ENCODE measurements at regions not wholly inside any gene's neighbourhood (a gene's known extent, or its start where the extent isn't known, plus 50 kb on each side); places are given as distances from the start of the nearest gene placed in this dataset.

GRCh38 chr19:31616031-31616430 lies 266.8 kb upstream of the TSHZ3 start:
- peak in 1 of 2 donors; percentile 1 for DNase-seq
- no CpG with 5 or more reads among the region's 3 CpGs for WGBS (ENCODE audit: extremely low coverage, insufficient coverage, insufficient read length)
- H2BK120ac ChIP-seq (ENCODE audit: insufficient read depth, low read length, poor library complexity), result no peak overlapping the region
- H4K8ac ChIP-seq (ENCODE audit: low read depth, low read length), result no peak overlapping the region
- H3K4me3 ChIP-seq (ENCODE audit: low read depth, low read length), result no peak overlapping the region
- no peak overlapping the region for H3K9ac ChIP-seq (ENCODE audit: low read length)
- no peaks in the 10 kb centered on the region for H3K4me1 ChIP-seq (ENCODE audit: control insufficient read depth in 1 of 2, insufficient read depth in 2 of 2, low read length in 2 of 2)
- H2BK12ac ChIP-seq (ENCODE audit: low read length), result no peak overlapping the region
- no peak overlapping the region for H4K91ac ChIP-seq (ENCODE audit: low read depth, low read length)
- no peak overlapping the region for H3K4me2 ChIP-seq (ENCODE audit: low read length)
- no peak overlapping the region for H2AK5ac ChIP-seq (ENCODE audit: low read length)
- no peak overlapping the region for H2BK5ac ChIP-seq (ENCODE audit: low read depth, low read length, poor library complexity)
- no peak overlapping the region for H2AFZ ChIP-seq (ENCODE audit: insufficient read depth, low read length, poor library complexity)
- no peak overlapping the region for H4K12ac ChIP-seq (ENCODE audit: low read depth, low read length)
- H3K9me3 ChIP-seq (ENCODE audit: insufficient read depth, low read depth, low read length), result no peaks in the 10 kb centered on the region
- H3K18ac ChIP-seq (ENCODE audit: low read length), result no peak overlapping the region
- H3K79me2 ChIP-seq (ENCODE audit: control insufficient read depth, insufficient read depth, low read length, poor library complexity), result no peaks in the 10 kb centered on the region
- H3K27me3 ChIP-seq (ENCODE audit: insufficient read depth, low read length), result no peaks in the 10 kb centered on the region
- H3K36me3 ChIP-seq (ENCODE audit: control insufficient read depth in 1 of 2, insufficient read depth in 2 of 2, low read length in 2 of 2), result no peaks in the 10 kb centered on the region
- no peak overlapping the region for H3K14ac ChIP-seq (ENCODE audit: low read length)
- no peak overlapping the region for H3K23ac ChIP-seq (ENCODE audit: low read length)
- no peak overlapping the region for H3K27ac ChIP-seq (ENCODE audit: low read depth, low read length)
- no peaks in the 10 kb centered on the region for H3K79me1 ChIP-seq (ENCODE audit: low read length)
- H3K4ac ChIP-seq (ENCODE audit: low read depth, low read length), result no peak overlapping the region

- H3K18ac ChIP-seq (ENCODE audit: low read length), result no peak overlapping the region
- no peak overlapping the region for H2BK5ac ChIP-seq (ENCODE audit: low read depth, low read length, poor library complexity)
- no peaks in the 10 kb centered on the region for H3K36me3 ChIP-seq (ENCODE audit: control insufficient read depth in 1 of 2, insufficient read depth in 2 of 2, low read length in 2 of 2)
- no peaks in the 10 kb centered on the region for H3K27me3 ChIP-seq (ENCODE audit: insufficient read depth, low read length)
- H3K9me3 ChIP-seq (ENCODE audit: insufficient read depth, low read depth, low read length), result no peaks in the 10 kb centered on the region
- H3K4ac ChIP-seq (ENCODE audit: low read depth, low read length), result no peak overlapping the region
- no peak overlapping the region for H4K8ac ChIP-seq (ENCODE audit: low read depth, low read length)
- no peak overlapping the region for H4K91ac ChIP-seq (ENCODE audit: low read depth, low read length)
- no peaks in the 10 kb centered on the region for H3K79me2 ChIP-seq (ENCODE audit: control insufficient read depth, insufficient read depth, low read length, poor library complexity)
- H3K23ac ChIP-seq (ENCODE audit: low read length), result no peak overlapping the region
- no peaks in the 10 kb centered on the region for H3K4me1 ChIP-seq (ENCODE audit: control insufficient read depth in 1 of 2, insufficient read depth in 2 of 2, low read length in 2 of 2)
- H2AK5ac ChIP-seq (ENCODE audit: low read length), result no peak overlapping the region
- no peak overlapping the region for H3K4me2 ChIP-seq (ENCODE audit: low read length)
- no peaks in the 10 kb centered on the region for H3K79me1 ChIP-seq (ENCODE audit: low read length)
- H2BK12ac ChIP-seq (ENCODE audit: low read length), result no peak overlapping the region
- WGBS (ENCODE audit: extremely low coverage, insufficient coverage, insufficient read length), result no CpG with 5 or more reads among the region's 4 CpGs
- no peak overlapping the region for H4K12ac ChIP-seq (ENCODE audit: low read depth, low read length)
- H3K4me3 ChIP-seq (ENCODE audit: low read depth, low read length), result no peak overlapping the region
- no peak overlapping the region for H3K27ac ChIP-seq (ENCODE audit: low read depth, low read length)
- H3K14ac ChIP-seq (ENCODE audit: low read length), result no peak overlapping the region
- no peak for DNase-seq
- H2BK120ac ChIP-seq (ENCODE audit: insufficient read depth, low read length, poor library complexity), result no peak overlapping the region
- no peak overlapping the region for H3K9ac ChIP-seq (ENCODE audit: low read length)
- H2AFZ ChIP-seq (ENCODE audit: insufficient read depth, low read length, poor library complexity), result no peak overlapping the region
Measured at GRCh38 chr19:31617010-31617585, 267.9 kb upstream of the TSHZ3 start.

DNA sequence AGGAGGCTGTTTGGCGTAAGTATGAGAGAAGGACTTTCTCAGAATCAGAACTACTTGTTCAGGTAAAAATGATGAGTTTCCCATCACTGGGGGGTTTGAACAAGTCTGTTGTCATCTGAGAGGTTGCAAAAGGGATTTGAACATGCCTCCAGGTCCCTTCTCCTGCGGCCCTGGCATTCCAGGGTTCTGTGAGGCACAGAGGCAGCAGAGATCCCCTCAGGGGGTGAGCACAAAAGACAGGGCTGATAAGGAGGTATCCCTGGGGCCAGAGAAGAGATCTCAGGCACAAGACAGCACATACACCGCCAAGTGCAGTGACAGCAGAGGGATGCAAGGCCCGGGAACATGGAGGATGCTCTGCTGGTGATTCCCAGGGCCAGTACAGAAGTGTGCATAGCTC lies 275.8 kb upstream of the TSHZ3 start:
- H3K4me2 ChIP-seq (ENCODE audit: low read length), result no peak overlapping the region
- H2BK120ac ChIP-seq (ENCODE audit: insufficient read depth, low read length, poor library complexity), result no peak overlapping the region
- H2BK12ac ChIP-seq (ENCODE audit: low read length), result no peak overlapping the region
- H3K23ac ChIP-seq (ENCODE audit: low read length), result no peak overlapping the region
- H3K79me1 ChIP-seq (ENCODE audit: low read length), result no peaks in the 10 kb centered on the region
- no peak overlapping the region for H2AFZ ChIP-seq (ENCODE audit: insufficient read depth, low read length, poor library complexity)
- H3K18ac ChIP-seq (ENCODE audit: low read length), result no peak overlapping the region
- no peak overlapping the region for H4K12ac ChIP-seq (ENCODE audit: low read depth, low read length)
- H2AK5ac ChIP-seq (ENCODE audit: low read length), result no peak overlapping the region
- no peak overlapping the region for H3K14ac ChIP-seq (ENCODE audit: low read length)
- no peaks in the 10 kb centered on the region for H3K4me1 ChIP-seq (ENCODE audit: control insufficient read depth in 1 of 2, insufficient read depth in 2 of 2, low read length in 2 of 2)
- H3K9me3 ChIP-seq (ENCODE audit: insufficient read depth, low read depth, low read length), result peaks cover 2% of the 10 kb centered on the region
- H3K36me3 ChIP-seq (ENCODE audit: control insufficient read depth in 1 of 2, insufficient read depth in 2 of 2, low read length in 2 of 2), result no peaks in the 10 kb centered on the region
- H3K79me2 ChIP-seq (ENCODE audit: control insufficient read depth, insufficient read depth, low read length, poor library complexity), result no peaks in the 10 kb centered on the region
- no peaks in the 10 kb centered on the region for H3K27me3 ChIP-seq (ENCODE audit: insufficient read depth, low read length)
- no peak overlapping the region for H3K4ac ChIP-seq (ENCODE audit: low read depth, low read length)
- H3K4me3 ChIP-seq (ENCODE audit: low read depth, low read length), result no peak overlapping the region
- H4K8ac ChIP-seq (ENCODE audit: low read depth, low read length), result no peak overlapping the region
- H4K91ac ChIP-seq (ENCODE audit: low read depth, low read length), result no peak overlapping the region
- WGBS (ENCODE audit: extremely low coverage, insufficient coverage, insufficient read length), result no CpG with 5 or more reads among the region's 4 CpGs
- no peak overlapping the region for H2BK5ac ChIP-seq (ENCODE audit: low read depth, low read length, poor library complexity)
- H3K27ac ChIP-seq (ENCODE audit: low read depth, low read length), result no peak overlapping the region
- DNase-seq, result no peak
- H3K9ac ChIP-seq (ENCODE audit: low read length), result no peak overlapping the region

DNA sequence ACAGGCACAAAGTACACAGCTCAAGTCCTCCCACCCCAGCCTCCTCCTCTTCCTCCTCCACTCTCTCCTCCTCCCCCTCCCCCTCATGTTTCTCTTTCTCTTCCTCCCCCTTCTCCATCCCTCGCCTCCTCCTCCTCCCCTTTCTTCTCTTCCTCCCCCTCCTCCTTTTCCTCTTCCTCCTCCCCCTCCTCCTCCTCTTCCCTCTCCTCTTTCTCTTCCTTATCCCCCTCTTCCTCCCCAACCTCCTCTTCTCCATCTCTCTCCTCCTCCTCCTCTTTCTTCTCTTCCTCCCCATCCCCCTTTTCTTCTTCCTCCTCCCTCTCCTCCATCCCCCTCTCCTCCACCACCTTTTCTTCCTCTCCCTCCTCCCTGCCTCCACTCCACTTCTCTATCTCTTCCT lies 276.3 kb upstream of the TSHZ3 start:
- no peak overlapping the region for H3K4me2 ChIP-seq (ENCODE audit: low read length)
- no peaks in the 10 kb centered on the region for H3K79me1 ChIP-seq (ENCODE audit: low read length)
- H3K9ac ChIP-seq (ENCODE audit: low read length), result no peak overlapping the region
- H4K12ac ChIP-seq (ENCODE audit: low read depth, low read length), result no peak overlapping the region
- no peak for DNase-seq
- no peak overlapping the region for H2BK12ac ChIP-seq (ENCODE audit: low read length)
- H3K4me3 ChIP-seq (ENCODE audit: low read depth, low read length), result no peak overlapping the region
- no peak overlapping the region for H3K18ac ChIP-seq (ENCODE audit: low read length)
- no peaks in the 10 kb centered on the region for H3K79me2 ChIP-seq (ENCODE audit: control insufficient read depth, insufficient read depth, low read length, poor library complexity)
- no peaks in the 10 kb centered on the region for H3K36me3 ChIP-seq (ENCODE audit: control insufficient read depth in 1 of 2, insufficient read depth in 2 of 2, low read length in 2 of 2)
- no peak overlapping the region for H2AK5ac ChIP-seq (ENCODE audit: low read length)
- H2BK120ac ChIP-seq (ENCODE audit: insufficient read depth, low read length, poor library complexity), result no peak overlapping the region
- H3K9me3 ChIP-seq (ENCODE audit: insufficient read depth, low read depth, low read length), result peaks cover 2% of the 10 kb centered on the region
- H2BK5ac ChIP-seq (ENCODE audit: low read depth, low read length, poor library complexity), result no peak overlapping the region
- no peak overlapping the region for H3K27ac ChIP-seq (ENCODE audit: low read depth, low read length)
- H3K27me3 ChIP-seq (ENCODE audit: insufficient read depth, low read length), result no peaks in the 10 kb centered on the region
- no CpG with 5 or more reads among the region's 1 CpG for WGBS (ENCODE audit: extremely low coverage, insufficient coverage, insufficient read length)
- H2AFZ ChIP-seq (ENCODE audit: insufficient read depth, low read length, poor library complexity), result no peak overlapping the region
- no peak overlapping the region for H4K91ac ChIP-seq (ENCODE audit: low read depth, low read length)
- H3K4me1 ChIP-seq (ENCODE audit: control insufficient read depth in 1 of 2, insufficient read depth in 2 of 2, low read length in 2 of 2), result no peaks in the 10 kb centered on the region
- H3K14ac ChIP-seq (ENCODE audit: low read length), result no peak overlapping the region
- H3K4ac ChIP-seq (ENCODE audit: low read depth, low read length), result no peak overlapping the region
- no peak overlapping the region for H4K8ac ChIP-seq (ENCODE audit: low read depth, low read length)
- H3K23ac ChIP-seq (ENCODE audit: low read length), result no peak overlapping the region
